OCI-LY7 (cell line): ENCODE measurements at regions not wholly inside any gene's neighbourhood (a gene's known extent, or its start where the extent isn't known, plus 50 kb on each side); places are given as distances from the start of the nearest gene placed in this dataset.

Source experiments
- BruUV-seq: library from RNA; stranded (reverse); fragments of 400-500 nt; replicated peaks from 2 replicates; lab custom pipeline; 2021; lab: Mats Ljungman, UMichigan
- CTCF ChIA-PET: fragments of 300-600 bp; sonication (Branson Sonifier 250); formaldehyde crosslinking; loops from one replicate; lab custom pipeline; 2022; ENCODE audit warnings: antibody characterized with exemption; ENCODE audit not compliant: unreplicated experiment; lab: Charles Lee
- POLR2A ChIA-PET: fragments of 300-600 bp; sonication (Branson Sonifier 250); formaldehyde crosslinking; loops from one replicate; lab custom pipeline; 2022; ENCODE audit warnings: antibody characterized with exemption; lab: Charles Lee
- DNase-seq: peaks from one replicate; pipeline ENCODE4 v3.0.0-alpha.2; 2015; ENCODE audit warnings: low spot score
- H2AFZ ChIP-seq: fragments of 200-600 bp; sonication (generic), shearing (Covaris generic); 2 replicates; pipeline ENCODE4 v1.6.1; 2014; ENCODE audit warnings: mild to moderate bottlenecking, antibody characterized with exemption, low read length, moderate library complexity
- H3K27ac ChIP-seq: fragments of 200-600 bp; sonication (generic); 2 replicates; pipeline ENCODE4 v1.5.1; 2014; ENCODE audit warnings: mixed run types, low read depth, mild to moderate bottlenecking, moderate library complexity, low read length, inconsistent platforms; ENCODE audit not compliant: poor library complexity, severe bottlenecking
- H3K36me3 ChIP-seq: fragments of 200-600 bp; sonication (generic); 2 replicates; pipeline ENCODE4 v1.6.1; 2014; ENCODE audit warnings: mild to moderate bottlenecking, antibody characterized with exemption, low read length, moderate library complexity, mixed read lengths; ENCODE audit not compliant: insufficient read depth
- H3K4me1 ChIP-seq: fragments of 200-600 bp; sonication (generic); 2 replicates; pipeline ENCODE4 v1.5.1; 2014; ENCODE audit warnings: mild to moderate bottlenecking, low read length; ENCODE audit not compliant: insufficient read depth, poor library complexity, severe bottlenecking
- H3K4me2 ChIP-seq: fragments of 200-600 bp; sonication (generic); 2 replicates; pipeline ENCODE4 v1.6.1; 2014; ENCODE audit warnings: mild to moderate bottlenecking, low read length
- H3K4me3 ChIP-seq: fragments of 200-600 bp; sonication (generic); 2 replicates; pipeline ENCODE4 v1.5.1; 2014; ENCODE audit warnings: mild to moderate bottlenecking, low read depth, low read length; ENCODE audit not compliant: poor library complexity, severe bottlenecking
- H3K79me2 ChIP-seq: fragments of 200-600 bp; sonication (generic); 2 replicates; pipeline ENCODE4 v1.6.1; 2016; ENCODE audit warnings: low read depth, mild to moderate bottlenecking, low read length, moderate library complexity, mixed read lengths; ENCODE audit not compliant: insufficient read depth
- H3K9me2 ChIP-seq: fragments of 200-600 bp; sonication (generic); 2 replicates; pipeline ENCODE4 v1.6.1; 2016; ENCODE audit warnings: mild to moderate bottlenecking, low read length, mixed read lengths; ENCODE audit not compliant: insufficient read depth
- H3K9me3 ChIP-seq: fragments of 200-600 bp; sonication (generic); 2 replicates; pipeline ENCODE4 v1.6.1; 2014; ENCODE audit warnings: mild to moderate bottlenecking, mixed run types, low read length, mixed read lengths
- H4K20me1 ChIP-seq: fragments of 200-600 bp; sonication (generic); 2 replicates; pipeline ENCODE4 v1.6.1; 2014; ENCODE audit warnings: mild to moderate bottlenecking, antibody characterized with exemption, low read length, moderate library complexity, mixed read lengths; ENCODE audit not compliant: insufficient read depth
- CTCF ChIP-seq: fragments of 200-600 bp; sonication (generic); conservative IDR thresholded peaks from 2 replicates; pipeline ENCODE4 v1.5.1; 2014; ENCODE audit warnings: mild to moderate bottlenecking, antibody characterized with exemption, low read length, moderate library complexity, mixed read lengths
- EZH2phosphoT487 ChIP-seq: fragments of 200-600 bp; sonication (generic); IDR thresholded peaks from 2 replicates; pipeline ENCODE4 v1.6.1; 2018; ENCODE audit warnings: low read depth, borderline replicate concordance, mild to moderate bottlenecking, mixed run types, antibody characterized with exemption, low read length, moderate library complexity, mixed read lengths
- intact Hi-C: fragments of 100-400 bp; cut with micrococcal nuclease; formaldehyde crosslinking; loops from one replicate; pipeline ENCODE4 v1.10.0; 2022; ENCODE audit not compliant: unreplicated experiment

GRCh38 chr9:81213456-81213855 is 475.9 kb downstream of the TLE1 start:
- H3K4me3 ChIP-seq = no peak overlapping the region
- ChIA-PET POLR2A (no interaction called here), CTCF (no interaction called here)
- H3K4me1 ChIP-seq = no peaks in the 10 kb centered on the region
- H2AFZ ChIP-seq = peak overlapping the region; percentile 31; the same call in 1 of the 2 replicates
- no peak for DNase-seq
- TF ChIP-seq CTCF (no peak), EZH2phosphoT487 (no peak)
- no peaks in the 10 kb centered on the region for H3K9me3 ChIP-seq
- no peaks in the 10 kb centered on the region for H4K20me1 ChIP-seq
- no TSS peak for BruUV-seq
- H3K79me2 ChIP-seq = no peaks in the 10 kb centered on the region
- H3K4me2 ChIP-seq = no peak overlapping the region
- intact Hi-C loops = no loop called here
- no peaks in the 10 kb centered on the region for H3K36me3 ChIP-seq
- no peak overlapping the region for H3K27ac ChIP-seq
- H3K9me2 ChIP-seq = no peaks in the 10 kb centered on the region

DNA sequence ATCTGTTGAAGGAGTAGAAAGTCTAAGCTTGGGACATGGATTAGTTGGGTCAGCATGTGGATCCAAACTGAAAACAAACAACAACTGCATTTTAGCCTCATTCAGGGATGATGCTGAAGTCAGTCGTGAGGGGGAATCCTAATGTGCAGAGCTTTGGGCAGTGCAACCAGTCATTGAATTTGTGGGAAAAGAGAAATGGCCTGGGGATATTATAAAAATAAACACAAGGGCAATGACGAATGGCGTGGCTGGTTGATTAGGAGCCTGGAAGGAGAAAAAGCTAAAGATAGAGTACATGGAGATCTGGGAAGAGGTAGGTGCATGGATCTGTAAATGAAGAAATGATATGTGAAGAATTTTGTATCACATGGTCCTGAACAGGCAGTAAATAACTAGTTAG is 477.6 kb downstream of the TLE1 start:
- Histone ChIP-seq H3K36me3 (no peaks in the 10 kb centered on the region), H3K79me2 (no peaks in the 10 kb centered on the region), H2AFZ (no peak overlapping the region), H3K27ac (no peak overlapping the region), H3K4me1 (no peaks in the 10 kb centered on the region), H3K4me2 (no peak overlapping the region), H3K4me3 (no peak overlapping the region), H3K9me3 (no peaks in the 10 kb centered on the region), H4K20me1 (no peaks in the 10 kb centered on the region), H3K9me2 (no peaks in the 10 kb centered on the region)
- no TSS peak for BruUV-seq
- CTCF ChIA-PET = no interaction called here
- no peak for DNase-seq
- intact Hi-C loops = no loop called here
- no peak for TF ChIP-seq EZH2phosphoT487
- no peak for TF ChIP-seq CTCF
- POLR2A ChIA-PET = no interaction called here

DNA sequence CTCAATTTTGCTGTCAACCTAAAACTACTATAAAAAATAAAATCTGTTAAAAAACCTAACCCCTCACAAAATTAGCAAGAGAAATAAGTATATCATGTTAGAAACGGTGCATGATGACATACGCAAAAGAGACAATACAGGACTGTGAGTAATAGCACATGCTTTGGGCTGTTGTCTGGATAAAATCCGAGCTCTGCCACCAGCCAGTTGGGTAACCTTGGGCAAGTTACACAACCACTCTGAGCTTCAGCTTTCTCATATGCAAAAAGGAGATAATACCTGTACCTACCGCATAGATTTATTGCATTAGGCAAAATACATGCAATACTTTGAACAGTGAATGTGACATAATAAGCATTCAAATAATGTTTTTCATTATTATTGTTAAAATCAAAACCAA is 481.7 kb downstream of the TLE1 start:
- BruUV-seq = no TSS peak
- Histone ChIP-seq H3K4me2 (no peak overlapping the region), H4K20me1 (no peaks in the 10 kb centered on the region), H2AFZ (no peak overlapping the region), H3K36me3 (no peaks in the 10 kb centered on the region), H3K27ac (no peak overlapping the region), H3K4me3 (no peak overlapping the region), H3K9me3 (no peaks in the 10 kb centered on the region), H3K9me2 (no peaks in the 10 kb centered on the region), H3K4me1 (no peaks in the 10 kb centered on the region), H3K79me2 (no peaks in the 10 kb centered on the region)
- no peak for DNase-seq
- TF ChIP-seq CTCF (no peak), EZH2phosphoT487 (no peak)
- intact Hi-C loops = no loop called here
- CTCF ChIA-PET = no interaction called here
- POLR2A ChIA-PET = interaction anchor here (0.5 kb wide), 1 partner anchor 81 kb away, joined by 5 read pairs; no protein-coding TSS in a partner anchor
